ENCODE measurements at regions not wholly inside any gene's neighbourhood (a gene's known extent, or its start where the extent isn't known, plus 50 kb on each side); places are given as distances from the start of the nearest gene placed in this dataset.

DNA sequence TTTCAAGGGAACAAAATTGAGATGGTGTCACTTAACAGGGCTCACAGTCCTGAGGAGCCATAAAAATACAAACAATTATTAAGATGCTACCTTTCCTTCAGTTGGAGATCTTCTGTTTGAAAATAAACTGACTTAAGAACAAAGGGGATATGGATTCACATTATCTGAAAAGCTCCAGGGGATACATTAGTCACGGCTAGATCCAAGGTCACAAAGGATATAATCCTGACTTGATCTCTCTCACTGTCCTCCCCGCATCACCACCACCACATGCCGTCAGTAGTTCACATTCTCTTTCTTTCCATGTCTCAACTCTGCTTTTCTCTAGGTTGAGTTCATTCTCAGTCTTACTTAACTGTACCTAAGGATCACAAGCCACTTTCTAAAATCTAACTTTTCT, 530.4 kb upstream of the MARCKS start:
- DNase-seq = no peak

DNA sequence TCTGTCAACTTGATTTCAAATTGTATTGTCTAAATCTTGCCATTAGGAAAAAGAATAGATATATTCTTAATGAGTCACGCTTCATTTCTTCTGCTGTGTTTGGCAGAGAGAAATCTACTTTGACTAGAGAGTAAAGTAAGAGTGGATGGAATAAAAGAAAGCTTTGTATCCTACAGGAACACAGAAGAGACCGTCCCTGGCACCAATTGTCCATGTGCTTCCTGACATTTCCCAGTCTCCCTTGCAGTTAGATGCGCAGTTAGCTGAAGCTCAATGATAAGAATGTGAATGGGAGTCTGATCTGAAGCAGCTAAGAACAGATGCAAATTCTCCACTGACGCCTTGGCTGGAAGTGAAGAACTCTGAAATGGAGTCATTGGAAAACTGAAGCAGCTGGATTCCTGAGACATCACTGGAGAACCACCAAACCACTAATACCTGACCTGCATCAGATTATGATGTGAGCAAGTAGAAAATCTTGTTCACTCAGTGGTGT, 528.2 kb upstream of the MARCKS start:
- no peak for DNase-seq

DNA sequence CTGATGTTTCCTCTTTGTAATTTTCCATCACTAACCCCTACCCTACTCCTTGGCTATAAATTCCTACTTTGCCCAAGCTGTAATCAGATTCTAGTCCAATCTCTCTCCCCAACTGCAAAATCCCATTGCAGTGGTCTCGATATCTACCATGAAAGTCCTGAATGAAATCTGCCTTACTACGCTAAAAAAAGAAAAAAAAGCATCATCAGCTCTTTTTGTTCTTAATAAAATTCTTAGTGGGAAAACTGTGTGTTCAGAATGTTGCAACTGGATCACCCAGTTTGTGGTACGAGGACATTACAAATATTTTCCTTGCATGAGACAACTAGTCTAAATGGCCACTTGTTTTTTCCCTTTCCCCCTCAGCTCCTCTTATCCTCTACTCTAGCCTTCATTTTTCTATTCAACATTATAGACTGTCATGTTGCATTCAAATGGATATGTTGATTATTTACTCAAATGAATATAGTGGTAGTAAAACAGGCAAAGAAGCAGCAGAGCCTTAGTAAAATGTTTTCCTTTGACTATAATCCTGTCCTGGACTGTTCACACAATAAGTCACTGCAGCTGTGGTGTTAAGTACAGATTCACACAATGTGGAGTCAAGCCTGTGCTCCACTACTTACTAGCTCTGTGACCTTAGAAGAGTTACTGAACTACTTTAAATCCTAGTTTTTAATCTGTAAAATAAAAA, 527.1 kb upstream of the MARCKS start:
- DNase-seq = no peak

DNA sequence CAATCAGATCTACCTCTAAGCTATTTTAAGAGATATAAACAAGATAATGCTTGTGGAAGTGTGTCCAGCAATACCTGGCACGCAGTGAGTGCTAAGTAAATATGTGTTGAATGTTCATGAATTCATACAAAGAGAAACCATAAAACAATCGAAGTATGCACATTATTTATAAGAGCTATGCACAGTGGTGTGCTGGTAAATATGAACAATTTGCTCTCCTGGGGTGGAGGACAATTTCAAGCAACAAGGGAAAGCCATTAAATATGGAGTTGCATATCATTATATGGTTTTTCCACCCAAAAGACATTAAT, 526.6 kb upstream of the MARCKS start:
- no peak for DNase-seq

DNA sequence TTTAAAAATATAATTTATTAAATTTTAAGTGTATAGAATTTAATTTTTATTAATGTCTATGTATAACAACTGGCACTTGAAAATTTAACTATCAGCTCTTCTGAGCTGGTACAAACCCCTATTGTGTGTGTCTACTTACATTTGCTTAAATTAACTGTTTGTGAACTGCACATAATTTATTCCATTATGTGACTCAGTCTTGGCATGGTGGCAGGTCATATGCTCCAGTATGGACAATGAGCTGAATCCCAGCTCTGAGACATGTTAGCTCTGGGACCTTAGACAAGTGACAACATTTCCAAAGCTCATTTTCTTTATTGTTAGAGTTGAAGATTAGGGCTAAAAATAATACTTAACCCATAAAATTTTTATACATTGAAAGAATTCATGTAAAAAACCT, 526.1 kb upstream of the MARCKS start:
- DNase-seq = no peak

DNA sequence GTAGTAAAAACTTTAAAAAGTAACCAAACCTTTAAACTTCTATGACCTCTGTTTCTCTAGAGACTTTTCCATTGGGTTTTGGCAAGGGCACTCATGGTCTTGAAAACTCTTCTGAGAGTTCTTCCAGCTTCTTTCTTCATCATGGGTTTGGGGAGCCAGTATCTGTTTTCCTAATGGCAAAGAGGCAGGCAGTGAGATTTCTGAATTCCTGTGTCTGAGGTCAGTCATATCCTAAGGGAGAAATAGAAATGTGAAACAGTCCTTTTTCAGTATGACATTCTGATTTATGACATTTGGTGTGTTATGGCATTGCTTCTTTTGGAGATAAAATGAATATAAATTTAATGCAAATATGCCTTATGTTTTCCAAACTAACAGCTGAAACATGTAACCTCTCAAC, 518.5 kb upstream of the MARCKS start:
- no peak for DNase-seq

DNA sequence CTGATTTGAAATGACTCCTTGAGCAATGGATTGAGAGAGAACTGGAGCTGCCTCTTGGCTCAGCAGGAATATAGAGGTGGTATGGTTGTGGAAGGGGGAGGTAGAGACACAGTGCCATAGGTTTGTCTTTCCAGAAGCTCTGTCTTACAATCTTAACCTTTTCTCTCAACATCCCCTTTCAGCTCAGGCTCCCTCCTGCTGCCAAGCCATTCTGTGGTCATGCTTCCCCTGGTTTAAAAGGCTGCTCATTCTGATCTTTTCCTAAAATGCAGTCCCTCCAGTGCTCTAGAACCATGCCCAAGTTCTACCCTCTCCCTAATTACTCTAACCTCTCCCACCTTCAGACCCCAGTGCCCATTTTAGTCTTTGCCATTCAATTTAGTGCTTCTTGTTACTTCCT, 517.9 kb upstream of the MARCKS start:
- DNase-seq = no peak

DNA sequence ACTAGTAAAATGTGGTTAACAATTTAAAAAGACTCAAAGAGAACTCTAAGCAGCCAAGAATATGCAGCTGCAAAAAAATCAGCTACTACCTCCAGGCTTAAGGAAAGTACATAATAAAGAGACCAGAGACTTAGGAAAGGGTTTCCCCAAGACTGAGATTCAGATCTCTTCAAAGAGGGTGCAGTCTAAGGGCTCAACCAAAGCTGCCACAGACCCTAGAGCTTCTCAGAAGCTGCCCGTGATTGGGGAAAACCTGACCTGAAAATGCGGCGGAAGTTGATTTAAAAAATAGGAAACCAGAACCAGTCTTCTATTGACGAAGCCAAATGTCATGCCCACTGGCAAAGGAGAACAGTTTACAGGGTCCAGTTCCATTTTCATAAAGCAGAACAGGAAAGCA, 516.8 kb upstream of the MARCKS start:
- DNase-seq = no peak

DNA sequence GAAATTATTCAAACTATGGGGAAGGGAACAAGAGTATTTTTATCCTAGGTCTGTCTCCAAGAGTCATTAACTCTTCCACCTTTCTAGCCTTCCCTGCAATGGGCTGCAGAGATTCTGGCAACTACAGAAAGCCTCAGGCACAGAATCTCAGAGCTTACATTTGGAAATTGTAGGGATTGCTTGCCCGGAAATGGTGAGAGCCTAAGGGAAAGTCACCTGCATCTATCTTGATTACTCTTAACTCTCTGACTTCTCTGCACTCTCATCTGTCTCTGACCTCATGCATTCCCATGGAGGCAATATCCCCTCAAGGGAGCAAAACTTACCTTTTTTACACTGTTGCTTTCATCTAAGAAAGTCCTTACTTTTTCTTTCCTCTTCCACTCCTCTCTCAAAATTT, 513.2 kb upstream of the MARCKS start:
- no peak for DNase-seq

DNA sequence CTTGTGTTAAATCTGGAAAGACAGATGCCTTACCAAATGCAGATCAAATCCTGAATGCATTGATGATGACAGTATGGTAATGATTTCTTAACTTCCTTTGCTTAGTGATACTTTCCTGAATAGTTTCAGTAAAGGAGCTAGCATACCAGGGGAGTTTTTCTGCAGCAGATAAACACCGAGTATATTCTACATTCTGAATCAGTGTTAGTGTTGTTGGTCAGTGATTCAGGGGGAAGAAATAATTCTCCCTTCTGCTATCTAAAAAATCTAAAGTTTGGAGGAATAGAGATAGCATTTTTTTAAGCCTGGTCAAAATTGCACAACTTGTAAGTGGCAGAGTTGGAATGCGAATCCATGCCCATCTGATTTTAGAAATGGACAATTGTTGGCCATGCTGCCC, 512.2 kb upstream of the MARCKS start:
- DNase-seq = no peak

DNA sequence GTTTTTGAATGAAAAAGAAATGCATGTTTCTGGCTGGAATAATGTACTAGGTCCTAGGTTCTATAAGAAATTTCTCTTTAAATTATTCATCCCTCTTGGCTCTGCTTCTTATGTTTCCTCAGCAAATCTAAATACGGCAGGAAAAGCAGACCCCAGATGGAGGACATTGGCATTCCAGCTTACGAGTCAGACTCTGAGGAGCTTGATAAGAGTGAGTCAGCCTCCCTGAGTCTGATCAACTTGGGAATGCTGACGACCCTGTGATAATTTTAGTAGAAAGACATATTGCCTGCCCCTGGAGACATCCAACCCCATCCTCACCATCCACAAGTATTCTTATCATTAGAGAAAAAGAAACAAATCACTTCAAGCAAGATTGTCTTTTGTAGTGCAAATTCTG, 509.7 kb upstream of the MARCKS start:
- no peak for DNase-seq

DNA sequence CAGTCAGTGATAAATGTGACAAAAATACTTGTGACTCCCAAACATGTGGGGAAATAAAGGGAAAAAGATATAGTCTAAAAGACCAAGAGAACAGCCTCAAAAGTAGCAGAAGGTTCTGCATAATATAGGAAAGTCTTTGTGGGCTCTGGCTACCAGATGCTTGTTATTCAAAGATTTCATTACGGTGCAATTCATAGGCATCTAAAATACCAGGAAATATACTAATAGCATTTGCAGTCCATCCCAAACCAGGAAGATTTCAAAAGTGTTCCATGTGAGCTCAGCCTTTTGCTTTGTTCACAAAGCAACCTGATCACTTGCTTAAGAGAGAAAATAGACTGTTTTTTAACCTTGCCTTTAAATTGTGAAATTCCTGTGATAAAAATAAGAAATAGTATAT, 506.7 kb upstream of the MARCKS start:
- DNase-seq = no peak

DNA sequence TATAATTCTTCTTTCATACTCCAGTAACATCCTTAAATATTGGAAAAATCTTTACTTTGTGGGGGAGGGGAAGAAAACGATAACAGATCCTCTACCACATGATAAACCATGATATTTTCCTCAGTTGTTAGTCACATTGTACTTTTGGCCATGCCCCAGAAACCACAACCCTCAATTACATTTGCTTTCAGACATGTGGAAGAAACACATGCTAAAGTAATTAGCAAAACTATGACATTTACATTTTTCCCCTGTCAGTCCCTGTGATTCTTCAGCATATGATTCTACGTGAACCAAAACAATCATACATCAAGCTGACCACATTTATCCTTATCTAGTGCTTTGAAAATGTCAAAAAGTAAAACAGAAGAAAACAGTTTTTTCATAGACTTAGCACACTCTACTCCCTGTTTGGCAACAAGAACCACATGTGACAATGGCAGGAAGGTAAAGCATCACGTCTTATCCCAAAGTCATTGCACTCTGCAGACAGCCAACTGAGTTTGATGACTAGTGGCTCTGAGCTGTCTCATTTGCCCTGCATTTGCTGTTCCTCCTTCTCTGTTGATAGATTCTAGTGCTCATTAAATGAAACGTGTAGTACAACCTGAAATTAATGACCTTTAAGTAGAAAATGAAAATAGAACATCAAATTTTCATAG, 505.8 kb upstream of the MARCKS start:
- DNase-seq = no peak

DNA sequence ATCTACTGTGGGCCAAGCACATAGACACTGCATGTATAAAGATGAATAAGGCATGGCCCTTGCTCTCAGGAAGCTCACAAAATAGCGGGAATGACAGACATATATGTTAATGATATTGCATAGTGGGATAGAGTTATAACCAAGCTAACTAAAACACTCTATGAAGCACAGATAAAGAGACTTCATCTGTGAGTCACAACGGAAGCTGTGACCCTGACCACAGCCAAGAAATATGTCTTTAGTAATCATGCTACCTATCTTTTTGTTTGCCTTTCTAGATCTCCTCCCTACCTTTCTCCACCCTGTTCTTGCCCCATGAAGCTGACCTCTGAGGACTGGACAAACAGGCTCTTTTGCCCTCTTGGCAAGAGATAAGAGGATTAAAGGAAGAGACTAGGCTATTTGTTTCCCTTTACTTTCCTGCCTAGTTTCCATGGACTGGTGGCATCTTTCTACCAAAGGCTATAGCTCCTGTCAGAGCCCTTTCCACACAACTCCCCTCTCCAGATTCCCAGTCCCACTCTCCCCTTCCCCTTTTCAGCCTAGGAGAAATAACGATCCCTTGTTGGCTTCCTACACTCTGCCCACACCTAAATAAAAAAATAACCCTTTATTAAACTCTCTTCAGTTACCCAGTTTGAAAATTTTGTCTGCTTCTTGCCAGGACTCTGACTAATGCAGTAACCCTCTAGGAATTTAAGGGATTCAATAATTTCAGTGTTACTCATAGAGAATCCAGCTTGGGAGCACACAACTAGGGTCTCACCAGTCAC, 504.9 kb upstream of the MARCKS start:
- no peak for DNase-seq

DNA sequence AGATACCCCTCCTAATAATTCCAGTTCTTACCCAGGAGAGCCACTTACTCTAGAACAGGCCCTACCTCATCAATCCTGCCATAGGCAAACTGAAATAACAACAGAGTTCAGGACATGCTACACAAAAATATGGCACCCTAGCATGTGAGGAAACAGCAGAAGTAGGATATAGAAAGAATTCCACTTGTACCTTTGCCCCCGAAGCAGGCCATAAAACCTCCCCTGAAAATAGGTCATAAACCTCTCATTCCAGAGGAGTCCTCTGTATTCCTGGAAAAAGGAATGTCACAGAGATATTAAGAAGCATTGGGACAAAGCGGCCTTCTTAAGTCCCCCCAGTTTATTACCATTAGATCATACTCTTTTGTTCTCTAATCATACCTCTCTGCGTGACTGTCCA, 504.3 kb upstream of the MARCKS start:
- no peak for DNase-seq

DNA sequence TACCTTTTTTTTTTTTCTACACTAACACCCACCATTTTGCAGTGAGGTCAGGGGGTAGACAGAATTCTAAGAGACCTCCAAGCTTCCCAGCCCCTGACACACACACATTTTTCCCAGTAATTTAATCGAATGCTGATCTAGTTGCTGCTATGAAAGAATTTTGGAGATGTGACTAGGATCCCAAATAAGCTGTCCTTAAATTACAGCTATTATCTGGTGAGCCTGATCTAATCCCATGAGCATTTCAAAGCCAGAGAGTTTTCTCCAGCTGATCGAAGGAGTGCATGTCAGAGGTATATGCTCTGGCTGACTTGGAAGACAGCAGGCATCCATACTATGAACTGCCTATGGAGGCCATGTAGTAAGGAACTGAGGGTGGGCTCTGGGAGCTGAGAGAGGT, 503.8 kb upstream of the MARCKS start:
- no peak for DNase-seq

DNA sequence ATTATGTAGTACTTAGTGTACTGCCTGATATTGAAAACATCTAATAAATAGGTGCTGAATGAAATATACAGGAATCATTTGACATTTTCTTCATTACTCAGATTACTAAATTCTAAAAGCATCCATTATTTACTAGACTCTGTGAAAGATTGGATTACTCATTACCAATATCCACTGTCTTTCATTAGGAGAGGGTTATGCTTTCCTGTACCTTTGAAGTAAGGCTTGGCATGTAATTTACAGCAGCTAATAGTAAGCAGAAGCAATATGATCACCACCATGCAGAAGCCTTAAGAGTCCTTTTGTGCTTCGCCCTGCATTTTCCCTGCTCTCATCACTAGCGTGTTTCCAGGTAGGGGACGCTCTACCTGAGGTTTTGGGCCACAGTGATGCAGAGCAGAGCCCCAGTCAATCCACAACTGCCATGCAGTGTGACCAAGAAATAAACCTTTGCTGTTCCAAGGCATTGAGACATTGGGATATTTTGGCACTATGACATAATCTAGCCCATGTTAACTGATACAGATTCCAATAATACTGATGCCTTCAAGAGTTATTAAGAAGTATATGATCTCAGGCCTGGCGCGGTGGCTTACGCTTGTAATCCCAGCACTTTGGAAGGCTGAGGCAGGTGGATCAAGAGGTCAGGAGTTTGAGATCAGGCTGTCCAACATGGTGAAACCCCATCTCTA, 502.8 kb upstream of the MARCKS start:
- DNase-seq = no peak

DNA sequence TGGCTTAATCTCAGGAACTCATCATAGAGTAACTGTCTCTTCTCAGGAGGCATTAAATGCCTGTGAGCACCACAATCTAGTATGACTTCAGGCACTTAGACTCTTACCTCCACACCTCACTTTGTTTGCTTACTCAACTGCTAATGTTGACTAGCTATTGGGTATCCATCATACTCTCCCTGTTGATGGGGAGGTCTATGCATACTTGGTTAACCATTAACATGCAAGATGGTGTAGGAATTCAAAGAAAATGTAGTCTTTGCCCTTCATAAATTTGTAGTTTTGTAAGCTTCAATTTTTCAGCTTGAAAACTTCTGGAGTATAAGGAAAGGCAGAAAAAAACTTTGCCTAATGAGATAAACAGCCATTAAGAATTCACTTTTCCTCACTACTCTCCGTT, 501.0 kb upstream of the MARCKS start:
- no peak for DNase-seq

DNA sequence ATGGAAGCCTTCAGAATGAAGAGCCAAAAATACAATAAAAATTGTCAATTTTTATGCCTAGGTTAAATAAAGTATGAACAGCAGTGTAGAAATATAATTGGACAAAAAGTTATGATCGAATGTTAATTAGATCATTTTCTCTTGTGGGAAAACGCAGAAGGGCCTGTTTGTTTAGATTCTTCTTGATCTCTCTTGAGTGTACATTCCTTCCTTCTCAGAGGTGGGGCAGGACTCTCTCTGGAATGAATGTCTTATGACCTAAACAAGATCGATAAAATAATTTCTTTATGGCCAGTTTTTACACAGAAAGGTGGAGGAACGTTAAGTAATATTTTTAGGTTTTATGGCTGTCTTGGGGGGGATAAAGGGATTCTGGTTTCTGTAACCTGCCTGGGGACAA, 500.1 kb upstream of the MARCKS start:
- no peak for DNase-seq

DNA sequence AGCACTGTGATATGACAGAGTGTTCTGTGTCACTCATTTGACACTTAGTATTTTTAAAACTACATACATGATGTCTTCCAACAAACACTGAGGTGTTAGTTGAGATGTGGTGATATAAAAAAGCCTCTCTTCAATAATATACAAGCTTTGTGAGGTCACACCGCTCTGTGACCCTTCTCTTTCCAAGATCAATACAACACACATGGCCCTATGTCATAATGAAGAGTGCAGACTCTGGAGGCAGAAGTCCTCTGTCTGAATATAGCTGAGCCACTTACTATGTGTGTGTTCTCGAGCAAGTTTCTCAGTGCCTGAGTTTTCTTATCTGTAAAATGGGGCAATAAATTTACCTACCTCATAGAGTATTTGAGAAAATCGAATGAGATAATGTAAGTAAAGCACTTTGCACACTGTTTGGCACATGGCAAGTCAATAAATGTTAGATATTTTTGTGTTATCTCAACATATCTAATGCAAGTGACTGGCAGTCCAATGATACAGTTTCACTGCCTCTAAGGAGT, 499.0 kb upstream of the MARCKS start:
- no peak for DNase-seq

DNA sequence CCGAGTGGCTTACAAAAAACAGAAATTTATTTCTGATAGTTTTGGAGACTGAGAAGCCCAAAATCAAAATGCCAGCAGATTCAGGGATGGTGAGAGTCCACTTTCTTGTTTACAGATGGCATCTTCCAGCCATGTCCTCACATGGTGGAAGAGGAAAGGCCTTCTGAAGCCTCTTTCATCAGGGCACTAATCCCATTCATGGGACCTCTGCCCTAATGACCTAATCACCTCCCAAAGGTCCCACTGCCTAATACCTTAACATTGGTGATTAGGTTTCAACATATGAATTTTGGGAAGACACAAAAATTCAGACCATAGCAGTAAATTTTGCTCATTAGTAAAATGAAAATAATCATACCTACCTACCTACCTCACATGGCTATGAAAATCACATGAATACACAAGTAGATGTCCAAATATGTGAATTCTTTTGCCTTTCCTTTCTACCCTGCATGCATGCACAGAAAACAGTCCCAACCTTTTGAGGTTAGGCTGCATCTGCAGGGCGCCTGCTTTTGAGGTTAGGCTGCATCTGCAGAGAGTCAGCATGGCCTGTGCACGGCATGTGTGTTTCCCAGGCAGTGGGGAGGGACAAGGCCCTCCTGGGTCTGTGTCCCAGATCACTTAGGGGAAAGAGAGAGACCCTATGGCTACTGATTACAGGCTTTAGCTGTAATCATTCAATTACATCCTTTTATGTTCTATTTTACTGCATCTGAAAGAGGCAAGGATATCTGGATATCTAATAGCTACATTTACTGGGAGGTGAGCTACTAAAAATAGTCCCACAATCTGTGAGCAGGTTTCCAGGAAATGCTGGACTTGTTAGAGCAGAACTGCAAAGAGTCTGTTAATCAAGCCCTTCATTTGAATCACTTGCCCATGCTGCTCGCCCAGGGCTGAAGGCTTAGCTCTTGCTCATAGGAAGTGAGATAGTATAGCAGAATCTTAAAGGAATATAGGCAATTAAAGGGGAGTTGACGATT, 497.7 kb upstream of the MARCKS start:
- no peak for DNase-seq

DNA sequence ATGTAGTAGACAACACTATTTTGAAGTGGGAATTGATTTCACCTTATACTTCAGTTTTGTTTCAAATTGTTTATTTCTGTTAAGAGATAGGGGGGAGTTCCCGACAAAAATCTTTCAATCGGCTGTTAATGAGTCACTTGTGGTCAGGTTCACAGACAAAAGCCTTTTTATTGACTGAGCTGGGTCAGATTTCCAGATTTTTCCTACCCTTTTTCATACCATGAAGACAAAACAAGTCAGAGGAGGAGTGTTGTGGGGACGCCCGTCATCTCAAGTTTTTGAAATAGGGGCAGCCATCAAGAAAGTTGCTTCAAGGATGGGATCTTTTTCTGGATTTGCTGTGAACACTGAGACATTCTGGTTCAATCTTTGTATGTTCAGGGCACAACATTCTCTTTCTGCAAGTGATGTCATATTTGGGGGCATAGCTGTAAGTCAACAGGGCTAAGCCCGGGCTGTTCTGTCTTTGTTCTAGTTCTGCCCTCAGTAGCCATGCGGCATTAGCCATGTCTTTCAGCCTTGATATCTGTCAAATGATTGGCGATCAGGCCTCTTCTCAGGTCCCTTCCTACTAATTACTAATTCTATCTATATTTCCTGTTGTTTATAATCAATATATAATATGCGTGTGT, 496.0 kb upstream of the MARCKS start:
- DNase-seq = no peak

Data from inflammatory macrophage treated with lipopolysaccharide for 1 hour (primary cell).